ENCODE measurements at regions not wholly inside any gene's neighbourhood (a gene's known extent, or its start where the extent isn't known, plus 50 kb on each side); places are given as distances from the start of the nearest gene placed in this dataset.

DNA sequence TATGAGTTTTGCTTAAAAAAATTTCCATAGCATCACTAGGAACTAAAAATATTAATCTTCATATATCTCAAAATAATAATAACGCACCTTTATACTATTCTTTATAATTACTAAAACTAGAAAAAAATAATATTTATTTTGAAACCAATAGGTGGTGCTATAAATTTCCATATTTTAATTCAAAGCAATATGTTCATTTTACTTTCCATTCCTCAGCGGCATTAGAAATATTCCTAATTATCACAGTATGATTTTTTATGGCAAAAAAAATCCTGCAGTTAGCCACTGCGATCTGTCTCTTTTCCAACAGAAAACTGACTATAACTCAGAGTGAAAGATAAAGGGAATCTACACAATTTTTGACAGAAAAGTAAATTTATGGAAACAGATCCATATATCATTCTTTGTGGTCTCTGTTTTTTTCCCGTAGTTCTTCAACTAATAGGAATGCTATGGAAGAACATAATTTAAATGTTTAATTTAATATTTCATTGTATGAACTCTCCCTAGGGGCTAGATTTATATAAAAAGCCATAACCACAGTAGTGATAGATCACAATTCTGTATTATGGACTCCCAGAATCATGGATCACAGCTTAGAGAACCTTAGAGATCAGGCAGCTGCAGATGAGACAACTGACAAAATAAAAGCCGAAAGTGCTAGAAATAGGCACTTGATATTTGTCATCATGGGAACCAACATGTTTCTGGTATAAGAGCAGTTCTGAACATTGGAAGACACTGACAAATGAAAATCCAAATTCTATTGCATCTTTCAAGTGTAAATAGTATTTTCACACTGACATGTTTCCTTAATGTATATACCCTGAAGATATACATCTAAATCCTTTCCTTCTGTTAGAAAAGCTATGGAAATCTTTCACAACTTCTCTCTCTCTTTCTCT, 167.7 kb upstream of the MPDZ start:
- H3K4me2 ChIP-seq: no peak overlapping the region
- FAIRE-seq (no peak), DNase-seq (ENCODE audit: low read depth in 1 of 2, low spot score in 1 of 2) (no peak), ATAC-seq (no peak)
- TF ChIP-seq RAD21 (conservative IDR thresholded peaks at IDR 0.05 in 1 of 2, IDR thresholded peaks at IDR 0.05 in 1 of 2) (peak in 1 of 2 experiments; percentile 49; a peak in 3 of 5 replicates), SMC3 (IDR thresholded peaks at IDR 0.05) (peak; percentile 34; the same call in 1 of the 3 replicates)
- TF ChIP-seq, protein P1, sequence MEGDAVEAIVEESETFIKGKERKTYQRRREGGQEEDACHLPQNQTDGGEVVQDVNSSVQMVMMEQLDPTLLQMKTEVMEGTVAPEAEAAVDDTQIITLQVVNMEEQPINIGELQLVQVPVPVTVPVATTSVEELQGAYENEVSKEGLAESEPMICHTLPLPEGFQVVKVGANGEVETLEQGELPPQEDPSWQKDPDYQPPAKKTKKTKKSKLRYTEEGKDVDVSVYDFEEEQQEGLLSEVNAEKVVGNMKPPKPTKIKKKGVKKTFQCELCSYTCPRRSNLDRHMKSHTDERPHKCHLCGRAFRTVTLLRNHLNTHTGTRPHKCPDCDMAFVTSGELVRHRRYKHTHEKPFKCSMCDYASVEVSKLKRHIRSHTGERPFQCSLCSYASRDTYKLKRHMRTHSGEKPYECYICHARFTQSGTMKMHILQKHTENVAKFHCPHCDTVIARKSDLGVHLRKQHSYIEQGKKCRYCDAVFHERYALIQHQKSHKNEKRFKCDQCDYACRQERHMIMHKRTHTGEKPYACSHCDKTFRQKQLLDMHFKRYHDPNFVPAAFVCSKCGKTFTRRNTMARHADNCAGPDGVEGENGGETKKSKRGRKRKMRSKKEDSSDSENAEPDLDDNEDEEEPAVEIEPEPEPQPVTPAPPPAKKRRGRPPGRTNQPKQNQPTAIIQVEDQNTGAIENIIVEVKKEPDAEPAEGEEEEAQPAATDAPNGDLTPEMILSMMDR (IDR thresholded peaks at IDR 0.05): peak; percentile 29; the same call in 2 of the 3 replicates
- TF ChIP-seq, protein P2, sequence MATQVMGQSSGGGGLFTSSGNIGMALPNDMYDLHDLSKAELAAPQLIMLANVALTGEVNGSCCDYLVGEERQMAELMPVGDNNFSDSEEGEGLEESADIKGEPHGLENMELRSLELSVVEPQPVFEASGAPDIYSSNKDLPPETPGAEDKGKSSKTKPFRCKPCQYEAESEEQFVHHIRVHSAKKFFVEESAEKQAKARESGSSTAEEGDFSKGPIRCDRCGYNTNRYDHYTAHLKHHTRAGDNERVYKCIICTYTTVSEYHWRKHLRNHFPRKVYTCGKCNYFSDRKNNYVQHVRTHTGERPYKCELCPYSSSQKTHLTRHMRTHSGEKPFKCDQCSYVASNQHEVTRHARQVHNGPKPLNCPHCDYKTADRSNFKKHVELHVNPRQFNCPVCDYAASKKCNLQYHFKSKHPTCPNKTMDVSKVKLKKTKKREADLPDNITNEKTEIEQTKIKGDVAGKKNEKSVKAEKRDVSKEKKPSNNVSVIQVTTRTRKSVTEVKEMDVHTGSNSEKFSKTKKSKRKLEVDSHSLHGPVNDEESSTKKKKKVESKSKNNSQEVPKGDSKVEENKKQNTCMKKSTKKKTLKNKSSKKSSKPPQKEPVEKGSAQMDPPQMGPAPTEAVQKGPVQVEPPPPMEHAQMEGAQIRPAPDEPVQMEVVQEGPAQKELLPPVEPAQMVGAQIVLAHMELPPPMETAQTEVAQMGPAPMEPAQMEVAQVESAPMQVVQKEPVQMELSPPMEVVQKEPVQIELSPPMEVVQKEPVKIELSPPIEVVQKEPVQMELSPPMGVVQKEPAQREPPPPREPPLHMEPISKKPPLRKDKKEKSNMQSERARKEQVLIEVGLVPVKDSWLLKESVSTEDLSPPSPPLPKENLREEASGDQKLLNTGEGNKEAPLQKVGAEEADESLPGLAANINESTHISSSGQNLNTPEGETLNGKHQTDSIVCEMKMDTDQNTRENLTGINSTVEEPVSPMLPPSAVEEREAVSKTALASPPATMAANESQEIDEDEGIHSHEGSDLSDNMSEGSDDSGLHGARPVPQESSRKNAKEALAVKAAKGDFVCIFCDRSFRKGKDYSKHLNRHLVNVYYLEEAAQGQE (IDR thresholded peaks at IDR 0.05): no peak
- POLR2A ChIA-PET: no interaction called here
- WGBS (ENCODE audit: missing lambda C conversion rate): 2% methylated on average over 5 of the region's 5 CpGs
- H3K27ac ChIP-seq: no peak overlapping the region
- CTCF ChIA-PET: interaction anchor here (0.6 to 4.7 kb wide), 4 partner anchors 10 to 929 kb away, joined by 3 to 25 read pairs (median 5); no protein-coding TSS in a partner anchor
- no peaks in the 10 kb centered on the region for H3K9me3 ChIP-seq
- no peak overlapping the region for H3K4me3 ChIP-seq
- H3K4me1 ChIP-seq: no peaks in the 10 kb centered on the region

DNA sequence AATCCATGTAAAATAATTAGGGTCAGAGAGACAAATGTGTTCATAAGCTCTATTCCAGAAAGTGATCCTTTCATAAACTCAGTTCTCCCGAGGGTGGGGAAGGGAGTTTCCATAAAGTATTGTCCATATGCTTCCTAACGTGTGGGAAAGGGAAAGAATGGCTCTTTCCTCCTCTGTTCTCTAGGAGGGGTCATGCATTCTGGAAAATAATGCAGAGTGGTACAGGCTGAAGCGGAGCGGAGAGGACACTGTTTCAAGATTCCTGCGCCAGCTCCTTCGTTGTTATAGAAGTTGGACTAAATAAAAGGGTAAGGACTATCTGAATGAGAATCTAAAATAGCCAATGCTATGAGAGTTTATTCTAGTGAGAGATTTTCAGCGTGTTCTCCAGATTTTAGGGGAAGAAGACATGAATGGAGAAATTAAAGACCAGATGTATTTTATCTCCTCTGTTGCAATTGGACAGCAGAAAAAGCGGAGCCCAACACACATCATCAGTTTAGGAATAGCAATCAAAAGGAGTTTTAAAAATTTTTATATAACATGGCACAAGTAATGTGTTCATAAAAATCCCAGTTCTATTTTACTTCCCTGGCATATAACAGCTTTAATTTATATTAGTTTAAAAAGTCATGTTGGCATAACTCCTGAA, 166.9 kb upstream of the MPDZ start:
- TF ChIP-seq SMC3 (IDR thresholded peaks at IDR 0.05): no peak
- TF ChIP-seq FOXS1 (CRISPR knock-in tag; IDR thresholded peaks at IDR 0.05): no peak
- TF ChIP-seq RARB (CRISPR knock-in tag; IDR thresholded peaks at IDR 0.05): no peak
- TF ChIP-seq, protein P3, sequence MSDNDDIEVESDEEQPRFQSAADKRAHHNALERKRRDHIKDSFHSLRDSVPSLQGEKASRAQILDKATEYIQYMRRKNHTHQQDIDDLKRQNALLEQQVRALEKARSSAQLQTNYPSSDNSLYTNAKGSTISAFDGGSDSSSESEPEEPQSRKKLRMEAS (IDR thresholded peaks at IDR 0.05): no peak
- TF ChIP-seq, protein P4, sequence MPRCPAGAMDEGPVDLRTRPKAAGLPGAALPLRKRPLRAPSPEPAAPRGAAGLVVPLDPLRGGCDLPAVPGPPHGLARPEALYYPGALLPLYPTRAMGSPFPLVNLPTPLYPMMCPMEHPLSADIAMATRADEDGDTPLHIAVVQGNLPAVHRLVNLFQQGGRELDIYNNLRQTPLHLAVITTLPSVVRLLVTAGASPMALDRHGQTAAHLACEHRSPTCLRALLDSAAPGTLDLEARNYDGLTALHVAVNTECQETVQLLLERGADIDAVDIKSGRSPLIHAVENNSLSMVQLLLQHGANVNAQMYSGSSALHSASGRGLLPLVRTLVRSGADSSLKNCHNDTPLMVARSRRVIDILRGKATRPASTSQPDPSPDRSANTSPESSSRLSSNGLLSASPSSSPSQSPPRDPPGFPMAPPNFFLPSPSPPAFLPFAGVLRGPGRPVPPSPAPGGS (IDR thresholded peaks at IDR 0.05): no peak
- TF ChIP-seq NR3C1 (IDR thresholded peaks at IDR 0.05): no peak
- no peak for TF ChIP-seq GATA3 (IDR thresholded peaks at IDR 0.05; ENCODE audit: borderline replicate concordance)
- TF ChIP-seq CEBPB (IDR thresholded peaks at IDR 0.05): no peak
- TF ChIP-seq ESRRA (IDR thresholded peaks at IDR 0.05; ENCODE audit: borderline replicate concordance, low read length): no peak
- no peak for TF ChIP-seq HOXB13 (CRISPR knock-in tag; IDR thresholded peaks at IDR 0.05; ENCODE audit: low read depth)
- TF ChIP-seq SREBF2 (IDR thresholded peaks at IDR 0.05): no peak
- no peak for TF ChIP-seq POLR2A (IDR thresholded peaks at IDR 0.05; ENCODE audit: low read length)
- H3K4me1 ChIP-seq: no peaks in the 10 kb centered on the region
- FAIRE-seq (no peak), DNase-seq (ENCODE audit: low read depth in 1 of 2, low spot score in 1 of 2) (no peak), ATAC-seq (no peak)
- H3K4me2 ChIP-seq: no peak overlapping the region
- H3K9me3 ChIP-seq: no peaks in the 10 kb centered on the region
- 59% methylated on average over 8 of the region's 8 CpGs for WGBS (ENCODE audit: missing lambda C conversion rate)
- H3K4me3 ChIP-seq: no peak overlapping the region
- no peak overlapping the region for H3K27ac ChIP-seq
- CTCF ChIA-PET: interaction anchor here (0.5 to 4.7 kb wide), 7 partner anchors 9 to 1316 kb away, joined by 3 to 25 read pairs (median 4); no protein-coding TSS in a partner anchor
- POLR2A ChIA-PET: no interaction called here

Measured in A549 (cell line).